ENCODE measurements at regions not wholly inside any gene's neighbourhood (a gene's known extent, or its start where the extent isn't known, plus 50 kb on each side); places are given as distances from the start of the nearest gene placed in this dataset.

- TF ChIP-seq CTCF (IDR thresholded peaks at IDR 0.05; ENCODE audit: insufficient read depth, low read length) (no peak), SPI1 (IDR thresholded peaks at IDR 0.05; ENCODE audit: borderline replicate concordance, low read depth) (no peak), REST (IDR thresholded peaks at IDR 0.05; ENCODE audit: insufficient replicate concordance, low read depth) (no peak)
Observed at GRCh38 chr17:68143425-68143824, 104.4 kb upstream of the AMZ2 start.

Measured in HL-60 (cell line).